NCI-H2107 treated with DMSO at 0.1 percent for 48 hours (cell line): ENCODE measurements at regions not wholly inside any gene's neighbourhood (a gene's known extent, or its start where the extent isn't known, plus 50 kb on each side); places are given as distances from the start of the nearest gene placed in this dataset.

ENCODE experiments used
- DNase-seq: peaks from one replicate; lab custom pipeline; 2025; ENCODE audit not compliant: unreplicated experiment; lab: John Stamatoyannopoulos, UW

DNA sequence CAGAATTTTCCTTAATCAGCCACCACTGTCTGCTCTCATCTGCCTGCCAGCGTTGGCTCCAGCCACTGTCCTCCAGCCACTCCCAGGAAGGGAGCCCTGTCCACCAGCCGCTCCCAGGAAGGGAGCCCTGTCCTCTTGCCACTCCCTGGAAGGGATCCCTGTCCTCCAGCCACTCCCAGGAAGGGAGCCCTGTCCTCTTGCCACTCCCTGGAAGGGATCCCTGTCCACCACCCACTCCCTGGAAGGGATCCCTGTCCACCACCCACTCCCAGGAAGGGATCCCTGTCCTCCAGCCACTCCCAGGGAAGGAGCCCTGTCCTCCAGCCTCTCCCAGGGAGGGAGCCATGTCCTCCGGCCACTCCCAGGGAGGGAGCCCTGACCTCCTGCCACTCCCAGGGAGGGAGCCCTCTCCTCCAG lies 726.5 kb downstream of the PTPRU start:
- DNase-seq, result no peak

DNA sequence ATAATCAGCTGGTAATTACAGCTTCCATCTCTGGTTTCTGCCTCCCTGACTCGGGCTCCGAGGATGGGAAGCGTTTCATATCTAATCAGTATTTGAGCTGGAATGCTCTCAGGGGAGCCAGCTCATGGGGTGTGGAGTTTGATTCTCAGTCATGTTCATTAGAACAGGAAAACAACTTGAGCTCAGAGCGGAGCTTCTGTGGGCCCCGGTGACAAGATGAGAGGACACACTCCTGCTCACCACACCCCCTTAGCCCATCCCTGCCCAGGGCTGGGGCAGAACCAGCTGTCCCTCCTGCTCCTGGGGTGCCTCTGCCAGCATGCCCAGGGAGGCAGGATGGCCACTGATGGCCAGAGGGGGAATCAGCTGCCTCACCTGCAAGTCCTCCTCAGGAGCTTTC lies 726.0 kb downstream of the PTPRU start:
- no peak for DNase-seq

DNA sequence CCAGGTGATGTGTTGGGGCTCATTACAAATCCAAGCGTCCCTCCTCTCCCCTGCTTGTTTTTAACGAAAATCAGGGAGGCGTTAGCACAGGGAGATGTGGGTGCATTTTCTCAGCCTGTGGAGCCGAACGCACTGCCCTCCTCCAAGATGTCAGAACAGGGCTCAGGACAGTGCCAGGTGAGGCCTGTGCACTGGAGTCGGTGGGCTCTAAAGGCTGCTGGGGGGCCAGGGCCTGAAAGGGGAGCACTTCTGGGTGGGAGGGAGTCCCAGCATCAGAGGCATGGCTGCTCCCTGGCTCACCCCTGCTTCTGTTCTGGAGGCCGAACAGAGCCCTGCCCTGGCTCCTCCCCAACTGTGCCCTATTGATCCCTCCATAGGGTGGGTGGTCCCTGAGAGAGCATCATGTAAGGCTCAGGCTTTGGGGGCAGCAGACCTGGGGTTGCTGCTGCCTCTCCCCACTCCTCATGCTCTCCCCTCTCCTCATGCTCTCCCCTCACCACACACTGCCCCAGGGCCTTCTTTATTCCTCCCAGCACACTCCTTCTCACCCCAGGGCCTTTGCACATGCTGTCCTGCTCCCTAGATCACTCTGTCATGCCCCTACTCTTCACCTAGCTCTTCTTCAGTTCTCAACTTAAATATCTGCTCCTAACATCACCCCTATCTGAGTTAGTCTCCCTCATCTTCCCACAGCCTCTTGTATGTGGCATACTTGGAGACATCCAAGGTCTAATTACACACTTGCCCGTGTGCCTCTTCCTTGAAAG lies 725.2 kb downstream of the PTPRU start:
- DNase-seq, result no peak

DNA sequence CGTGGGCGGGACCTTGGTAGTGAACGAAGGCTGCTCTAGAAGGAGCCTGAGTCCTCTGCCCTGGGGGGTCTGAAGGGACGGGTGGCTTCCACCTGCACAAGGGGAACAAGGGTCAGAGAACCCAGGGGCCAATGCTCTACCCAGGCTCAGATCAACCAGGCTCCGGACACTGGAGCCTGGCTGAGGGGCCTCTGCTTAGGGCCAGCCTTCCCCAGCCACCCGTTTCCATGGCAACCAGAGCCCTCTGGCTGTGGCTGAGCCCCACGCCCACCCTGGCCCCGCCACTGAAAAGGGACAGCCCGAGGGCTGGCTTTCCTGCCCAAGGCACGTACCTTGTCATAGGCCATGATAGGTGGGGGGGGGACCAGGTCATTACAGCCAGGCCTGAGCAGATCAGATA lies 724.6 kb downstream of the PTPRU start:
- no peak for DNase-seq

DNA sequence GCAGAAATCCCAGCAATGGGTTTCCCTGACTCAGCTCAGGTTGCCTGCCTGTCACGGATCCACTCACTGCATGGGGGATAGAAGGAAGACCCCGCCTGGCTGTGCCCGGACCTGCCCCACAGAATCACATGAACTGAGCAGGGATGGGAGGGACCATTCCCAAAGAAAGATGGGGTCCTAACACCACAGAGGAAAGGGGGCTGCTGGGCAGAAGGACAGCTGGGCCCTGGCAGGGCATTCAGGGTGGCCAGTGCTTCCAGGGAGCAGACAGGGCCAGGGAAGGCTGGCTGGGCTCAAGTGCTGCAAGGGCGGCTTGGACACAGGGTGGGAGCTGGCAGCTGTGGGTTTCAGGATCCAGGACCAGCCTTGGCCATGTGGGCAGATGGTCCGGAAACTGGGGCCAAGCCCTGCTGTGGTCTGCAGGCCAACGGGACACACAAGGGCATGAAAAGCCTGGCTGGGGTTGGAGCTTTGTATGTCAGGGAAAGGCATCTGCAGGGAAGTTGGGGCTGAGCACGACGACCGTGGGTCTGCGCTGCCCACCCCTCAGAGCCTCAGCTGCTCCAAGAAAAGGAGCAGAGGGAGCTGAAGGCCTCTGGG lies 723.9 kb downstream of the PTPRU start:
- no peak for DNase-seq

DNA sequence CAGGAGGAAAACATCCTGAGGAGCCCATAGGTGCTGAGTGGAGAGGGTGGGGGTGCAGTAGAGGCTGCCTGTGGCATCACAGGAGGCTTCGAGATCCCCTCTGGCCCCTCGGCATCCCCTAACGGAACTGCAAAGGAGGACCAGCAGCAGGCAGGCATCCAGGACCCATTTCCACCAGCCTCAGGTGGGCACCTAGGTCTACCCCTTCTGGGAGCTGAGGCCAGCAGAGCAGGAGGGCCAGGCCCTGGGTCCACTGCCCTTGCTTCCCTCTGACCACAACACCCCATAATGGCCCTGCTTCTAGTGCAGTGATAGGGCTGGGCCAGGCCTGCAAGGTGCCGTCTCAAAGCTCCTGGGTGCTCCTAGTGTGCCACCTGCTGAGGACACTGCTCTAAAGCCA lies 723.0 kb downstream of the PTPRU start:
- DNase-seq, result no peak

DNA sequence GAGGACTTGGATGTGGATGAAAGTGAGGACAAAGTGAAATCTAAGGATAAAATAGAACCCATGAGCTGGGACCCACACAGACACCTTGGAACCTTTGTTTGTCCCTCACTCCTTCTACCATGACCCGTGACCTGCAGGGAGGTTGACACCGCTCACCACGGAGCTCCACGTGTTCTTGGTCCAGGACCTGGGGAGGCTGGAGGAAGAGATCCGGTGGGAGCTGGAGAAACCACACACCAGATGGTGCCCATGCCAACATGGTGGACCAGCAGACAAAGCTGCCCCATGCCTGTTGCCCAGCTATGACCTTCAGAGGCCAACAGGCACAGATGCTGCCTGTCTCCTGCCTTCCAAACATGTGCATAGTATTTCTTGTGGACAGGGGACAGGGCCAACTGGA lies 721.9 kb downstream of the PTPRU start:
- no peak for DNase-seq

DNA sequence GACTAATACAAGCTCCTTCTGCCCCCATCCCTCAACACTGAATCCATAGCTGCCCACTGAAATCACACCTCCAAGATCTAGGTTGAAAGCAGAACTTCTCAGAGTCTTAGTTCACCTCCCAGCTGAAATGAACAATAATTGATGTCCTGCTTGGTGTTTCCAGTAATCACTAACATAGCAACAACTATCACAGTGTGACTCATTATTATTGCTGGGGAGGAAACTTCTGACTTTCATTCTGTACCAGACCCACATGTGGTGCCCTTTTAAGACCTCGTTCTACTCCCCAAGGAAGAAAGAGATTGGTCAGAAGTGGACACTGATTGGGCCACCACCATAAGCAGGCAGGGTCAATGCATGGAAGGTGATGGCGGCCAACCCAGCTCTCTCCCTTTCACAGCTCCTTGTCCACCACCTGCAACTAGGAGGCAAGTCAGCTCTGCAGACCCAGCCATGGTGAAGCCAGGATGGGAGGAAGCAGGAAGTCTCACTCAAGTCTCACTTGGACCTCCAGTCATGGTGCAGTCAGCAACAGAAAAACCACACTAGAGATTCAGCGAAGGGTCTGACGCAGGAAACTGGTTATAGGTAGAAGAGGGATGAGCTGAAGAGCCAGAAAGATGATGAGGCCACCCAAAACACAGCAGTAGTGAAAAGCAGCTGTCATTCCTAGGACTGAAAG lies 720.2 kb downstream of the PTPRU start:
- DNase-seq, result no peak

DNA sequence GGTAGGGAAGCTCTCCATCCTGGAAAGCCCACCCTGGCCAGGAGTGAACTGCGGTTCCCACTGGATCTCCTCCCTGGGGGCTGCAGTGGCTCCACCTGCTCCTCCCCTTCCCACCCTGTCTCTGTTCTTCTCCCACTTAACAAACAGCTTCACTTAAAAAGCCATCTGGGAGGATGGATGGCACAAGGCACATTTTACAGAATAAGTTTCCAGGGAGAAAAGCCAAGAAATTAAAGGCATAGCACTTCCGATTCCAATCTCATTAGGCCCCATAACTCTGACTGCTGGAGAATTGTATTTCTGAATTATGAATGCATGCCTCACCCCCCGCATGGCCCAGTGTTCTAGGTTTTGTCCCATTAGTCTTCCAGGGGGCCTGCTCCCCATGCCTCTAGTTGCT lies 718.3 kb downstream of the PTPRU start:
- no peak for DNase-seq

DNA sequence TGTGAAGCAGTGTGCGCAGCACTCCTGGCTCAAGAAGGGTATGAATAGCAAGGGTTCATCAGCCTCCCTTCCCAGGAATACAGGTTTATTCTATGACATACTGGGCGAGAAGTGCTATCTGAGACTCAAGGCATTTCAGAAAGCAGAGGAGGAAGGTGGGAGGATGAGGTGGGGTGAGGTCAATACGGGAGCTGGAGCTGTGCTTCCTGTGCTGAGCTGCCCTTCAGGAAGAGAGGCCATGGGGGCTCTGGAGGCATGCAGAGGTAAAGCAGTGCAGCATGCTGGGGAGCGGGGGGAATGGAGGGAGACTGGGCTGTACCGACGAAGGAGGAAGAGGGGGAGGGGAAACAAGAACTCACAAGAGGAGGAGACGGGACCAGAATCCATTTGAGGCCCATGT lies 717.6 kb downstream of the PTPRU start:
- no peak for DNase-seq

DNA sequence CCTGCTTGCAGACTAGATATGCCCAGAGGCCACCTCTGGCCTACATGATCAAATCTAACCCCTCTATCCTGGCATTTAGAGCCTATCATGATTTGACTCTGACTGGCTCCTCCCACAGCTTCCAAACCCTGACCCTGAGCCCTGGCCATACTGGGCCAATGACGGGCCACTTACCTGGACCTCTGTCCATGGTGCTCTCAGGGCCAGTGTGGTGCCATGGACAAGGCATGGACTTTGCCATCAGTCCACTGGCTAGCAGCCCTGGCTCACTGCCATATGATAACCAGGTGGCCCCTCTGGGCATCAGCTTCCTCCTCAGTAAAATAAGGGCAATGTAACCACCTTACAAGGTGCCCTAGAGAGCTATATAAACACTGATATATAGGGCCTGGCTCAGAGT lies 713.4 kb downstream of the PTPRU start:
- DNase-seq, result no peak

DNA sequence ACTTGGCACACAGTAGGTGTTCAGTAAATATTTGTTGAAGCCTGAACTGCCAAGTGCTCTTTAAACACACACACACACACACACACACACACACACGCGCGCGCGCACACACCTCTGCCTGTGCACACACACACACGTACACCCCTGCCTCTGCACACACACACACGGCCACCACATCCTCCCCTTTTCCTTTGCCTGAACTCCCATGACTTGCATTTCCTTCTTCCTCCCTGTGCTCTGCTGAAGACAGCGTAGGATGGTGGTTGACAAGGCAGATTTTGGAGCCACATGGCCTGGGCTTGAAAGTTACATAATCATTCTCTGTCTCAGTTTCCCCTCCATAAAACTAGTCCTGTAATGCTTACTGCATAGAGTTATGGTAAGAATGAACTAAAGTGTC lies 712.3 kb downstream of the PTPRU start:
- no peak for DNase-seq

DNA sequence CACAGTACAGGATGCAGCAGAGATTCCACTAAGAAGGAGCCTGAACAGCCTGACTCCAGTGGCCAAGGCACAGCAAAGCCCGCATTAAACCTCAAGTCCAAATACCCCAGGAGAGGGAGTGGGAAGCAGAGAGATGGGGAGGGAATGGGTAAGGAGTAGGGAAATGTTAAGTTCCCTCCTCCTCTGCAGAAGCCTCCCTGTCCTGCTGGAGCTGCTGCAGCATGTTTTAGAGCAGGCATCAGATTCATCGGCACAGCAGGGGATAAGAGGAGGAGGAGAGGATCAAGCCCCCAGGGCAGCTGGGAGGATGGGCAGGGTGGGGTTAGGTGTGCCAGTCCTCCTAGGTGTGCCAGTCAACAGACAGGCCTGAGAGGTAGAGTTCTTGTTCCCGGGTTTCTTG lies 709.7 kb downstream of the PTPRU start:
- no peak for DNase-seq

DNA sequence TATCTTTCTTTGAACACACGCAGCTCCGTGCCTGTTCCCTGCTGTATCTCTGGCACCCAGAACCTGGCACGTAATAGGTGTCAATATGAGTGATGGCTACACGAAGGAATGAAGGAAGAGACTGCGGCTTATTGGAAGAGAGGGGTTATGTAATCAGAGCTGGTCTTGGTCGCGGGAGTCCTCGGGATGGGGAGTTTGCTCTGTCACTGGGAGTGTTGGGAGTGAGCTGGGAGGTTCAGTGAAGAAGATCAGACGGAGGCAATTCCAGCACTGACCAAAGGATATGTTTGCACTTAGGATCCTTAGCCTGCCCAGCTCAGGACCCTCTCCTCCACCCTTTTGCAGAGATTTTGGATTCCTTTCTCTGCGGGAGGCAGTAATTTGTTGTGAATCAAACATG lies 709.1 kb downstream of the PTPRU start:
- no peak for DNase-seq

DNA sequence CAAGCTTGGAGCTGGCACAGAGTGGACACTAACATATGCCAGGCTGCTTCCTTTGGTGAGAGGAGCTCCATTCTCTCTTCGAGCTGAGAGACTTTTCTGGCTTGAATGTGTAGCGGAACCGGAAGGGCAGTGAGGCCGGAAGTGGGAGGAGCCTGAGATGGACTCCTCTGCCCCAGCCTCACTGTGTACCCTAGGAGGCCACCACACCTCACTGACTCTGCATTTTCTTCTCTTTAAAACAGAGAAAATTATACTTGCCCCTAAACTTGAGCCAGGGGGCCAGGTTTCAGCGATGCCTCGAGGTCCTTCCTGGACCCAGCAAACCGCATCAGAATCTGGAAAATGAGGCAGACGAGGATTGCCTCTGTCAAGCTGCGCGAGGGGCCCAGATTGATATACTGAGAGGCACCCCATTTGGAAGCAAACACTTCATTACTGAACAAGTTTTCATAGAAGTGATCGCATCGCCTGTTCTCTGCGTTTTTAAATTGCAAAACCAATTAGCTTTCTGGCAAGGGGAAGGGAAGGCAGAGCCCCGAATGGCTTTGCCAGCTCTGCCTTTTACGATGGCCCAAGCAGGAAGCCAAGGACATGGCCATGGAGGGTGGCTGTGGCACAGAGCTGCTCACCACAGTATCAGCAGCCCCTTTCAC lies 708.1 kb downstream of the PTPRU start:
- no peak for DNase-seq

DNA sequence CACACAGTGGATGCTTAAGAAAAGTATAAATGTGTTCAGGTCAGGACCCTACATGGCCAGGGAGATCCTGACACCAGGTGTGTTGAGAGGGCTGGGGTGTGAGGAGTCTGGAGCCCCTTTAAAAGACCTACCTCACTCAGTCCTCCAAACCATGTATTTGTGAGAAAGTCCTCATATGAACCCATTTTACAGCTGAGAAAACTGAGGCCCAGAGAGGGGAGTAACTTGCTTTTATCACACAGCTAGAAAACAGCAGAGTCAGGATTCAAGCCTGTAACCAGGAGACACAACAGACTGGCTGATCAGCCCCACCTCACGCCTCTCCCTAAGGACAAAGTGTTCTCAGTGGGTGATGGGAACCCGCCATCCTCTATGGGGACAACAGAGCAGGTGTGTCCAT lies 706.7 kb downstream of the PTPRU start:
- no peak for DNase-seq

DNA sequence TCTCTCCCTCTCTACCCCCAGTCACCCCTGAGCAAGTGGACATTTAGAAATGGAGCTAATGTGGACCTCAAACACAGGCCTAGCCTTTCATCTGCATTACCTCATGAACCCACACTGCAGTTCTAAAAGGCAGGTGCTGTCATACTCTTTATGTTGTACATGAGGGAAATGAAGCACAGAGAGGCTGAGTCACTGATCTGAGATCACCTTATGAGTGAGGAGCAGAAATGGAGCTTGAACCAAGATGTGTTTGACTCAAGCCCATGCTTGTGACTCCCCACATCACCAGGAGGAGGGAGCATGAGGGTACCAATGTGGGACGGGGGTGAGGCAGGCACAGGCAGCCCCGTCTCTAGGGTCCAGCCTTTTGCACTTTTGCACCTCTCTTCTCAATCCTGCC lies 702.8 kb downstream of the PTPRU start:
- no peak for DNase-seq

DNA sequence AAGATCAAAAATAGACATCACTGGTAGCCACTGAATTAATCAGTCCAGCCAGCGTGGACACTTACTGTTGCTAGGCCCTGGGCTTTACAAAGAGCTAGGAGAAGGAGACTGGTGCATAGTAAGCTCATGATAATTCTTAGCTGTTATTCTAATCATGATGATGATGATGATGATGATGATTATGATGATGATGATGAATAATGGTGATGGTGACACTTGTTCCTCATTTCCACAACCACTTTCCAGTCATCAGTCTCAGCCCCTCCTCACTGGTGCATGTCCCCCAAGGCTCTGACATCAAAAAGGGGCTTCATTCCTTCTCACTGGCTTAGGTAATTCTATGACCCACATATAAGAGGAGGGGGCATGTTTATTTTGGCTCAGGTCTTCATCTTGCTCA lies 701.0 kb downstream of the PTPRU start:
- DNase-seq, result no peak

DNA sequence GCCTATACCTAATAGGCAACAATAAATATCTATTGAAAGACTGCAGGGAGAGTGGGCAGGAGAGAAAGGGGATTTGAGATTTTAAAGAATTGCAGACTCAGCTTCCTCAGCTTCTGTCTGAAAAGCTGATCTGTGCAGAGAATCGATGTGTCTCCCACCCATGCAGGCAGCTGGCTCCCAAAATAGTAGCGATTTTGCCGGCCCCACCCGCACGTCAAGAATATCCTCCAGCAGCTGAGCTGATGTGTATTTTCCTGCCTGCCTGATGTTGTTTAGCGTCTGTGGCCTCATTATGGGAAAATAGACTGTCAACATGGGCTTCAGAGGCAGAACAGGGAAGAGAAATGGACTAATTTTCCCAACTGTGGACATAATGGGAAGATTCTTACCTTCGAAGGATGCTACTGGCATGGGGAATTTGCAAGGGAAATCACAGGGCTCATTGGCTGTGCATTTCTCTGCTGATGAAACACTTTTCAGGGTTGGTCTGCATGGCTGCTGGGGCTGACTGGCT lies 699.8 kb downstream of the PTPRU start:
- DNase-seq, result no peak

DNA sequence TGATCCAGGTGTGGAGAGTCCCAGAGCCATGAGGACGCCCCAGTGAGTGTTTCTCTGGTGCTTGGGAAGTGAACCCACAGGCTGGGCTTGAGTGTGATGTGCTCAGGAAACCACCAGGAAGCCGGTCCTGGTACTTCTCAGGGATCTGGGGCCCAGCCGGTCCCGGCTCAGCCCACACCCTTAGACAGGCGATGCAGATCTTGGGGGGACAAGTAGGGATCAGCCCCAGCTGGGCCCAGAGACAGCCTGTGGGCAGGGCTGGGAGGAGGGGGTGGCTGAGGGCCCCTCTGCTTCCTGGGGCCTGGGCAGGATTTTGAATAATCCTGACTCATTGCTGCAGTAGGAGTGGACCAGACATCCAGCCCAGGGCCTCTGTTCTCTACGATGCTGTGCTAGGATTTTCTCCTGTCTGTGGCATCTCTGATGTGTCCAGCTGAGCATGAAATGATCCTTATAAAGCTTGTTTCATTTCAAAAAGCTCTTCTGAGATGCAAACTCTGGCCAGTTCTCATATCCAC lies 698.0 kb downstream of the PTPRU start:
- DNase-seq, result no peak

DNA sequence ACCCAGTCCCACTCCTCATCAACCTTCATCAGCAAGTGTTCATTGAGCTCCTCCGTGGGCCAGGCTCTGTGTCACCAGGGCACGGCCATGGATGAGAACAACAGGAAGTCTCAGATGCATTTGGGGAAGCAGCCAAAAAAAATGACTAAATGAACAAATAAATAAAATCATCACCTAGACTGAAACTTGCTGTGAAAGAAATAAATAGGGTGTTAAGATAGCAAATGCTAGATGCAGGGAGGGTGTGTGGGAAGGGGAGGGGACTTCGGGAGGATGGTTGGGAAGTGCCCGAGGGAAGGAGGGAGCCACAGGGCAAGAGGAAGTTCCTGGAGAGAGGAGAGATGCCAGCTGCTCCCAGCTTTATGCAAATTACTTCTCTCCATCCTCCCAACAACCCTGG lies 696.7 kb downstream of the PTPRU start:
- DNase-seq, result peak; percentile 89

DNA sequence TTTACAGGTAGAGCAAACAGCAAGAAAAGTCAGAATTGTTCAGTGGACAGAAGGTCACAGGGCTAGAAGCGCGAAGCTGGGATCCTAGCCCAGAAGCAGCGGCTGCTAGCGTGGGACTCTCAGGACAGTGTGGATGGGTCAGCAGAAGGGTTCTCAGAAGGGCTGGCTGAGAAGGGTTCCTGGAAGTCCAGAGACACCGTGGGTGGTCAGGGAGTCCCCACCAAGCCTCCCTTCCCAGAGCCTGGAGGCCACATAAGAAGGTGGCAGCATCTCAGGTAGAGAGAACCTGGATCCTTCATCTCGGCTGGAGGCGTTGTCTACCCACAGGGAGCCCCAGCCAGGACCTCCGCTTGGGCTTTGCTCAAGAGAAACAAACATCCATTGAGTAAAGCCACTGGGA lies 696.3 kb downstream of the PTPRU start:
- DNase-seq, result no peak
